Activated CD4-positive, CD25-positive, alpha-beta regulatory T cell treated with anti-CD3 and anti-CD28 coated beads, Interleukin-2, amount 50 U/mL, for 72 hours (primary cell): ENCODE measurements at regions not wholly inside any gene's neighbourhood (a gene's known extent, or its start where the extent isn't known, plus 50 kb on each side); places are given as distances from the start of the nearest gene placed in this dataset.
"Not testable (repeated sequence)": the region's sequence is repeated elsewhere in the genome, so short reads cannot be mapped to it uniquely, and the experiment has no call there.

Experiments used
- DNase-seq: peaks from one replicate; pipeline ENCODE4 v3.0.0; 2021

GRCh38 chr10:22467393-22467792 lies 122.1 kb downstream of the SPAG6 start:
- not testable (repeated sequence) for DNase-seq

GRCh38 chr10:22468570-22469320 lies 123.4 kb downstream of the SPAG6 start:
- DNase-seq = no peak

GRCh38 chr10:22473044-22473443 lies 127.7 kb downstream of the SPAG6 start:
- DNase-seq = no peak

GRCh38 chr10:22473459-22473858 lies 128.2 kb downstream of the SPAG6 start:
- DNase-seq = no peak

GRCh38 chr10:22475651-22476600 lies 130.6 kb downstream of the SPAG6 start:
- DNase-seq = peak; percentile 36

GRCh38 chr10:22476601-22477321 lies 131.5 kb downstream of the SPAG6 start:
- DNase-seq = no peak

GRCh38 chr10:22477334-22478287 lies 132.3 kb downstream of the SPAG6 start:
- no peak for DNase-seq

GRCh38 chr10:22478555-22479334 lies 133.4 kb downstream of the SPAG6 start:
- DNase-seq = no peak

- DNase-seq = no peak
Measured at GRCh38 chr10:22479419-22479818, 134.1 kb downstream of the SPAG6 start.

- no peak for DNase-seq
Measured at GRCh38 chr10:22481106-22481505, 135.8 kb downstream of the SPAG6 start.

GRCh38 chr10:22481687-22482539 lies 136.6 kb downstream of the SPAG6 start:
- DNase-seq = no peak

GRCh38 chr10:22483132-22483531 lies 137.8 kb downstream of the SPAG6 start:
- DNase-seq = no peak
